Mesodermal cell (in vitro differentiated cells): ENCODE measurements at regions not wholly inside any gene's neighbourhood (a gene's known extent, or its start where the extent isn't known, plus 50 kb on each side); places are given as distances from the start of the nearest gene placed in this dataset.

Source experiments
- H3K27ac ChIP-seq: 2 replicates; pipeline ENCODE4 v1.7.0; 2013; ENCODE audit warnings: mild to moderate bottlenecking, low read depth, low read length, moderate library complexity; ENCODE audit not compliant: severe bottlenecking
- H3K36me3 ChIP-seq: 2 replicates; pipeline ENCODE4 v1.7.1; 2013; ENCODE audit warnings: mild to moderate bottlenecking, low read length, moderate library complexity; ENCODE audit not compliant: control insufficient read depth, insufficient read depth
- H3K4me1 ChIP-seq: one replicate; pipeline ENCODE4 v1.7.1; 2013; ENCODE audit warnings: mild to moderate bottlenecking, low read length; ENCODE audit not compliant: insufficient read depth, control insufficient read depth, poor library complexity, severe bottlenecking
- H3K4me3 ChIP-seq: 2 replicates; pipeline ENCODE4 v1.7.0; 2013; ENCODE audit warnings: low read length, control low read depth, mild to moderate bottlenecking; ENCODE audit not compliant: insufficient read depth, poor library complexity, severe bottlenecking; ENCODE audit errors: extremely low read depth
- H3K9me3 ChIP-seq: 2 replicates; pipeline ENCODE4 v1.7.1; 2013; ENCODE audit warnings: mild to moderate bottlenecking, low read length, moderate library complexity; ENCODE audit not compliant: control insufficient read depth
- WGBS, 2 experiments: methylation state at CpG; one replicate each; pipeline ENCODE4 v1.1.5; 2013; ENCODE audit warnings: missing lambda C conversion rate in 2 of 2; ENCODE audit not compliant: insufficient coverage in 2 of 2; 5-methylcytosine and 5-hydroxymethylcytosine counted together

GRCh38 chr12:126547905-126548304, 1482.7 kb downstream of the AACS start:
- Histone ChIP-seq H3K9me3 (no peaks in the 10 kb centered on the region), H3K4me1 (no peaks in the 10 kb centered on the region), H3K27ac (no peak overlapping the region), H3K36me3 (no peaks in the 10 kb centered on the region), H3K4me3 (no peak overlapping the region)
- WGBS, 2 experiments: 63 to 65% methylated on average over 4 to 6 of the region's 10 CpGs

GRCh38 chr12:126551869-126552268, 1486.6 kb downstream of the AACS start:
- no peak overlapping the region for H3K27ac ChIP-seq
- no peak overlapping the region for H3K4me3 ChIP-seq
- H3K9me3 ChIP-seq: no peaks in the 10 kb centered on the region
- H3K36me3 ChIP-seq: no peaks in the 10 kb centered on the region
- H3K4me1 ChIP-seq: no peaks in the 10 kb centered on the region
- WGBS, 2 experiments: 77 to 80% methylated on average over 3 to 4 of the region's 4 CpGs

GRCh38 chr12:126554625-126555024, 1489.4 kb downstream of the AACS start:
- Histone ChIP-seq H3K4me1 (no peaks in the 10 kb centered on the region), H3K36me3 (no peaks in the 10 kb centered on the region), H3K4me3 (no peak overlapping the region), H3K27ac (no peak overlapping the region), H3K9me3 (no peaks in the 10 kb centered on the region)
- WGBS, 2 experiments: 33 to 40% methylated on average over 1 of the region's 7 CpGs

GRCh38 chr12:126557659-126558058, 1492.4 kb downstream of the AACS start:
- Histone ChIP-seq H3K4me3 (no peak overlapping the region), H3K9me3 (no peaks in the 10 kb centered on the region), H3K36me3 (no peaks in the 10 kb centered on the region), H3K27ac (no peak overlapping the region), H3K4me1 (no peaks in the 10 kb centered on the region)
- WGBS, 2 experiments: 100% methylated on average over 1 to 3 of the region's 5 CpGs

GRCh38 chr12:126558219-126558618, 1493.0 kb downstream of the AACS start:
- Histone ChIP-seq H3K4me3 (no peak overlapping the region), H3K4me1 (no peaks in the 10 kb centered on the region), H3K27ac (no peak overlapping the region), H3K9me3 (no peaks in the 10 kb centered on the region), H3K36me3 (no peaks in the 10 kb centered on the region)
- 88 to 95% methylated on average over 1 to 2 of the region's 2 CpGs for WGBS, 2 experiments

GRCh38 chr12:126558810-126559209, 1493.6 kb downstream of the AACS start:
- Histone ChIP-seq H3K9me3 (no peaks in the 10 kb centered on the region), H3K27ac (no peak overlapping the region), H3K4me1 (no peaks in the 10 kb centered on the region), H3K36me3 (no peaks in the 10 kb centered on the region), H3K4me3 (no peak overlapping the region)
- WGBS, 2 experiments: no CpG with 5 or more reads among the region's 3 CpGs

GRCh38 chr12:126567016-126567415, 1501.8 kb downstream of the AACS start:
- Histone ChIP-seq H3K36me3 (no peaks in the 10 kb centered on the region), H3K27ac (no peak overlapping the region), H3K9me3 (peaks cover 3% of the 10 kb centered on the region), H3K4me1 (no peaks in the 10 kb centered on the region), H3K4me3 (no peak overlapping the region)
- 87 to 88% methylated on average over 12 to 13 of the region's 18 CpGs for WGBS, 2 experiments

GRCh38 chr12:126569706-126570105, 1504.5 kb downstream of the AACS start:
- Histone ChIP-seq H3K36me3 (no peaks in the 10 kb centered on the region), H3K4me1 (no peaks in the 10 kb centered on the region), H3K27ac (no peak overlapping the region), H3K9me3 (peaks cover 3% of the 10 kb centered on the region), H3K4me3 (no peak overlapping the region)
- 79 to 90% methylated on average over 4 to 5 of the region's 5 CpGs for WGBS, 2 experiments

GRCh38 chr12:126570566-126570965, 1505.3 kb downstream of the AACS start:
- 100% methylated on average over 1 of the region's 3 CpGs; no CpG with 5 or more reads in 1 of the 2 experiments for WGBS, 2 experiments
- Histone ChIP-seq H3K36me3 (no peaks in the 10 kb centered on the region), H3K9me3 (peaks cover 3% of the 10 kb centered on the region), H3K4me3 (no peak overlapping the region), H3K4me1 (no peaks in the 10 kb centered on the region), H3K27ac (no peak overlapping the region)

GRCh38 chr12:126572170-126572569, 1506.9 kb downstream of the AACS start:
- H3K4me3 ChIP-seq: no peak overlapping the region
- peaks cover 3% of the 10 kb centered on the region for H3K9me3 ChIP-seq
- no peaks in the 10 kb centered on the region for H3K4me1 ChIP-seq
- no peaks in the 10 kb centered on the region for H3K36me3 ChIP-seq
- no peak overlapping the region for H3K27ac ChIP-seq

GRCh38 chr12:126581655-126582054, 1516.4 kb downstream of the AACS start:
- H3K4me3 ChIP-seq: no peak overlapping the region
- no peaks in the 10 kb centered on the region for H3K4me1 ChIP-seq
- H3K9me3 ChIP-seq: no peaks in the 10 kb centered on the region
- H3K27ac ChIP-seq: no peak overlapping the region
- no peaks in the 10 kb centered on the region for H3K36me3 ChIP-seq

GRCh38 chr12:126582231-126582630, 1517.0 kb downstream of the AACS start:
- Histone ChIP-seq H3K36me3 (no peaks in the 10 kb centered on the region), H3K9me3 (no peaks in the 10 kb centered on the region), H3K27ac (no peak overlapping the region), H3K4me3 (no peak overlapping the region), H3K4me1 (no peaks in the 10 kb centered on the region)
- WGBS, 2 experiments: 44 to 50% methylated on average over 3 of the region's 3 CpGs
